Trophoblast cell (in vitro differentiated cells and primary cell): ENCODE measurements at regions not wholly inside any gene's neighbourhood (a gene's known extent, or its start where the extent isn't known, plus 50 kb on each side); places are given as distances from the start of the nearest gene placed in this dataset.
"Not testable (repeated sequence)": the region's sequence is repeated elsewhere in the genome, so short reads cannot be mapped to it uniquely, and the experiment has no call there.

ENCODE experiments used
- DNase-seq, 2 donors: peaks; one replicate each; pipeline ENCODE4 v3.0.0-alpha.2; 2016
- H2AFZ ChIP-seq: 2 replicates; pipeline ENCODE4 v1.6.1; 2013; ENCODE audit warnings: low read length, moderate library complexity, mild to moderate bottlenecking; ENCODE audit not compliant: insufficient read depth, poor library complexity
- H2AK5ac ChIP-seq: 2 replicates; pipeline ENCODE4 v1.6.1; 2013; ENCODE audit warnings: mild to moderate bottlenecking, low read length
- H2BK120ac ChIP-seq: 2 replicates; pipeline ENCODE4 v1.6.1; 2013; ENCODE audit warnings: low read length, mild to moderate bottlenecking, moderate library complexity; ENCODE audit not compliant: insufficient read depth, poor library complexity
- H2BK12ac ChIP-seq: 2 replicates; pipeline ENCODE4 v1.6.1; 2013; ENCODE audit warnings: mild to moderate bottlenecking, low read length, moderate library complexity
- H2BK5ac ChIP-seq: 2 replicates; pipeline ENCODE4 v1.6.1; 2013; ENCODE audit warnings: low read length, low read depth, moderate library complexity, mild to moderate bottlenecking; ENCODE audit not compliant: poor library complexity
- H3K14ac ChIP-seq: 2 replicates; pipeline ENCODE4 v1.6.1; 2013; ENCODE audit warnings: mild to moderate bottlenecking, low read length
- H3K18ac ChIP-seq: 2 replicates; pipeline ENCODE4 v1.6.1; 2013; ENCODE audit warnings: mild to moderate bottlenecking, low read length
- H3K23ac ChIP-seq: 2 replicates; pipeline ENCODE4 v1.6.1; 2013; ENCODE audit warnings: low read length
- H3K27ac ChIP-seq: 2 replicates; pipeline ENCODE4 v1.5.1; 2013; ENCODE audit warnings: low read depth, mild to moderate bottlenecking, inconsistent platforms, low read length, moderate library complexity
- H3K27me3 ChIP-seq: 2 replicates; pipeline ENCODE4 v1.6.1; 2013; ENCODE audit warnings: inconsistent platforms, mild to moderate bottlenecking, low read length, moderate library complexity; ENCODE audit not compliant: insufficient read depth
- H3K36me3 ChIP-seq, 2 experiments: 1 replicate in 1 of 2; 2 replicates in 1 of 2; pipeline ENCODE4 v1.6.1; 2013; ENCODE audit warnings: low read length in 2 of 2, mild to moderate bottlenecking in 2 of 2, moderate library complexity in 1 of 2; ENCODE audit not compliant: insufficient read depth in 2 of 2, control insufficient read depth in 1 of 2
- H3K4ac ChIP-seq: 2 replicates; pipeline ENCODE4 v1.6.1; 2013; ENCODE audit warnings: low read depth, mild to moderate bottlenecking, low read length, moderate library complexity
- H3K4me1 ChIP-seq, 2 experiments: 1 replicate in 1 of 2; 2 replicates in 1 of 2; pipeline ENCODE4 v1.6.1; 2013; ENCODE audit warnings: low read length in 2 of 2, mild to moderate bottlenecking in 2 of 2, moderate library complexity in 1 of 2; ENCODE audit not compliant: insufficient read depth in 2 of 2, control insufficient read depth in 1 of 2
- H3K4me2 ChIP-seq: 2 replicates; pipeline ENCODE4 v1.6.1; 2013; ENCODE audit warnings: inconsistent platforms, mild to moderate bottlenecking, low read length, moderate library complexity
- H3K4me3 ChIP-seq: 2 replicates; pipeline ENCODE4 v1.5.1; 2013; ENCODE audit warnings: mild to moderate bottlenecking, low read depth, low read length, inconsistent platforms
- H3K79me1 ChIP-seq: one replicate; pipeline ENCODE4 v1.6.1; 2013; ENCODE audit warnings: low read length
- H3K79me2 ChIP-seq: 2 replicates; pipeline ENCODE4 v1.6.1; 2013; ENCODE audit warnings: low read length, mild to moderate bottlenecking; ENCODE audit not compliant: control insufficient read depth, insufficient read depth, poor library complexity
- H3K9ac ChIP-seq: 2 replicates; pipeline ENCODE4 v1.6.1; 2013; ENCODE audit warnings: mild to moderate bottlenecking, low read length
- H3K9me3 ChIP-seq: 2 replicates; pipeline ENCODE4 v1.6.1; 2013; ENCODE audit warnings: low read depth, mild to moderate bottlenecking, control low read depth, inconsistent platforms, low read length; ENCODE audit not compliant: insufficient read depth
- H4K12ac ChIP-seq: 2 replicates; pipeline ENCODE4 v1.6.1; 2013; ENCODE audit warnings: low read depth, mild to moderate bottlenecking, low read length, moderate library complexity
- H4K8ac ChIP-seq: 2 replicates; pipeline ENCODE4 v1.6.1; 2013; ENCODE audit warnings: low read depth, mild to moderate bottlenecking, low read length, moderate library complexity
- H4K91ac ChIP-seq: one replicate; pipeline ENCODE4 v1.6.1; 2013; ENCODE audit warnings: low read depth, mild to moderate bottlenecking, low read length, moderate library complexity
- WGBS: extraction: QIAGEN DNeasy Blood & Tissue Kit; methylation state at CpG from one replicate; pipeline ENCODE4 v1.1.7; 2013; ENCODE audit warnings: missing lambda C conversion rate; ENCODE audit not compliant: insufficient read length, insufficient coverage; ENCODE audit errors: extremely low coverage; 5-methylcytosine and 5-hydroxymethylcytosine counted together

- Histone ChIP-seq H2AK5ac (no peak overlapping the region), H2BK120ac (no peak overlapping the region), H3K4me2 (no peak overlapping the region), H3K27ac (no peak overlapping the region), H4K12ac (no peak overlapping the region), H3K23ac (no peak overlapping the region), H3K9me3 (no peaks in the 10 kb centered on the region), H3K4me3 (no peak overlapping the region), H2AFZ (no peak overlapping the region), H3K4ac (no peak overlapping the region), H3K36me3 (peaks cover 8 to 18% of the 10 kb centered on the region in 2 experiments), H3K9ac (no peak overlapping the region), H3K79me1 (no peaks in the 10 kb centered on the region), H3K79me2 (no peaks in the 10 kb centered on the region), H3K27me3 (no peaks in the 10 kb centered on the region), H3K18ac (no peak overlapping the region), H4K91ac (no peak overlapping the region), H3K4me1 (no peaks in the 10 kb centered on the region), H3K14ac (no peak overlapping the region), H4K8ac (no peak overlapping the region), H2BK12ac (no peak overlapping the region), H2BK5ac (no peak overlapping the region)
- DNase-seq: peak; percentile 61 to 87
- WGBS: no CpG with 5 or more reads among the region's 3 CpGs
Observed at GRCh38 chr17:45640141-45640850, 143.8 kb upstream of the CRHR1 start.

GRCh38 chr17:45641541-45641940, 142.6 kb upstream of the CRHR1 start:
- no peak overlapping the region for H2AK5ac ChIP-seq
- H3K18ac ChIP-seq: no peak overlapping the region
- no peak overlapping the region for H2BK5ac ChIP-seq
- H4K91ac ChIP-seq: no peak overlapping the region
- no peak overlapping the region for H3K14ac ChIP-seq
- H3K23ac ChIP-seq: no peak overlapping the region
- no peaks in the 10 kb centered on the region for H3K79me1 ChIP-seq
- no peak overlapping the region for H3K4me3 ChIP-seq
- H3K27ac ChIP-seq: no peak overlapping the region
- WGBS: no CpG with 5 or more reads among the region's 5 CpGs
- no peak overlapping the region for H2BK120ac ChIP-seq
- H3K79me2 ChIP-seq: no peaks in the 10 kb centered on the region
- H3K9ac ChIP-seq: no peak overlapping the region
- no peak overlapping the region for H2BK12ac ChIP-seq
- no peak overlapping the region for H4K8ac ChIP-seq
- no peak overlapping the region for H3K4me2 ChIP-seq
- no peak overlapping the region for H4K12ac ChIP-seq
- H3K4me1 ChIP-seq: no peaks in the 10 kb centered on the region
- H3K4ac ChIP-seq: no peak overlapping the region
- H3K27me3 ChIP-seq: no peaks in the 10 kb centered on the region
- peaks cover 4 to 8% of the 10 kb centered on the region in 2 experiments for H3K36me3 ChIP-seq
- no peak overlapping the region for H2AFZ ChIP-seq
- no peak for DNase-seq
- H3K9me3 ChIP-seq: no peaks in the 10 kb centered on the region

DNA sequence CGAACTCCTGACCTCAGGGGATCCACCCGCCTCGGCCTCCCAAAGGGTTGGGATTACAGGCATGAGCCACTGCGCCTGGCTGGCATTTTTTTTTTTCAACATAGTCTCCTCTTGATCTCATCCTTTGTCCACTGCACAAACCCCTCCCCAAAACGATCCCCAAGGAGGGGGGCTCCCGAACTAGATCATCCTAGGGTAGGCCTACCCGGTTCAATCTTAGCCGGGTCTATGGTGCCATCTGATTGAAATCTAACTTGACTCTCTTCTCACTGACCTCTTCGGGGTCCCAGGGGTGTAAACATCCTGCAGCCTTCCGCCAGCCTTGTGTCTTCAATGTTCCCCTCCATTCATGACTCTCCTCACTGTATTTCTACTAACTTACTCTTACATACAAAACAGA, 140.5 kb upstream of the CRHR1 start:
- Histone ChIP-seq H4K91ac (no peak overlapping the region), H3K79me2 (no peaks in the 10 kb centered on the region), H2AFZ (no peak overlapping the region), H3K18ac (no peak overlapping the region), H3K36me3 (peaks cover 3% of the 10 kb centered on the region in 2 experiments), H2AK5ac (no peak overlapping the region), H3K9ac (no peak overlapping the region), H3K4ac (no peak overlapping the region), H4K8ac (no peak overlapping the region), H3K23ac (no peak overlapping the region), H3K4me3 (no peak overlapping the region), H2BK5ac (no peak overlapping the region), H4K12ac (no peak overlapping the region), H3K4me2 (no peak overlapping the region), H3K14ac (no peak overlapping the region), H3K9me3 (peaks cover under 1% of the 10 kb centered on the region), H3K27ac (no peak overlapping the region), H2BK12ac (no peak overlapping the region), H2BK120ac (no peak overlapping the region), H3K4me1 (no peaks in the 10 kb centered on the region), H3K79me1 (no peaks in the 10 kb centered on the region), H3K27me3 (no peaks in the 10 kb centered on the region)
- no CpG with 5 or more reads among the region's 10 CpGs for WGBS
- no peak for DNase-seq

- H2BK12ac ChIP-seq, H3K14ac ChIP-seq, H3K36me3 ChIP-seq, H2BK5ac ChIP-seq, H3K27ac ChIP-seq, H3K23ac ChIP-seq, H3K4me2 ChIP-seq, H4K12ac ChIP-seq, H3K18ac ChIP-seq, H3K79me1 ChIP-seq, H3K4me3 ChIP-seq, H2BK120ac ChIP-seq, H2AFZ ChIP-seq, H3K4me1 ChIP-seq, H3K9ac ChIP-seq, H3K4ac ChIP-seq, H2AK5ac ChIP-seq, H4K91ac ChIP-seq, DNase-seq, H3K9me3 ChIP-seq, H3K79me2 ChIP-seq, H3K27me3 ChIP-seq, H4K8ac ChIP-seq: not testable (repeated sequence)
- no CpG with 5 or more reads among the region's 1 CpG for WGBS
Observed at GRCh38 chr17:45644637-45645036, 139.5 kb upstream of the CRHR1 start.
